ENCODE measurements at regions not wholly inside any gene's neighbourhood (a gene's known extent, or its start where the extent isn't known, plus 50 kb on each side); places are given as distances from the start of the nearest gene placed in this dataset.

DNA sequence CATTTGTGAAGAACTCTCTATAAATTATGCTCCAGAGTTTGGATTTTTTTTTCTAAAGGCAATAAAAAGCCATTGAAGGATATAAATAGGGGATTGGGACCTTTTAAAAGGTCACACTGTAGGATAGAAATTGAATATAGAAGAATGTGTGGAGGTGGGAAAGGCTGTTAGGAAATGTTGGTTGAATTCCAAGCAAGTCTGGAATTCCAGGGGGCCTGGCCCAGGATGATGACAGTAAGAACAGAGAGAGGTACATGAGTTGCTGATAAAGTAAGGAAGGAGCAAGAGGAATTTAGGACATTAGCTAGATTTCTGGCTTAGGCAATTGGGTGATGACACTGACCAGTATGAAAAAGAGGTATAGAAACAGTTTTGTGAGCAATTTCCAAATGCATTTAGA is 95.4 kb upstream of the USP38 start:
- TF ChIP-seq, protein P1, sequence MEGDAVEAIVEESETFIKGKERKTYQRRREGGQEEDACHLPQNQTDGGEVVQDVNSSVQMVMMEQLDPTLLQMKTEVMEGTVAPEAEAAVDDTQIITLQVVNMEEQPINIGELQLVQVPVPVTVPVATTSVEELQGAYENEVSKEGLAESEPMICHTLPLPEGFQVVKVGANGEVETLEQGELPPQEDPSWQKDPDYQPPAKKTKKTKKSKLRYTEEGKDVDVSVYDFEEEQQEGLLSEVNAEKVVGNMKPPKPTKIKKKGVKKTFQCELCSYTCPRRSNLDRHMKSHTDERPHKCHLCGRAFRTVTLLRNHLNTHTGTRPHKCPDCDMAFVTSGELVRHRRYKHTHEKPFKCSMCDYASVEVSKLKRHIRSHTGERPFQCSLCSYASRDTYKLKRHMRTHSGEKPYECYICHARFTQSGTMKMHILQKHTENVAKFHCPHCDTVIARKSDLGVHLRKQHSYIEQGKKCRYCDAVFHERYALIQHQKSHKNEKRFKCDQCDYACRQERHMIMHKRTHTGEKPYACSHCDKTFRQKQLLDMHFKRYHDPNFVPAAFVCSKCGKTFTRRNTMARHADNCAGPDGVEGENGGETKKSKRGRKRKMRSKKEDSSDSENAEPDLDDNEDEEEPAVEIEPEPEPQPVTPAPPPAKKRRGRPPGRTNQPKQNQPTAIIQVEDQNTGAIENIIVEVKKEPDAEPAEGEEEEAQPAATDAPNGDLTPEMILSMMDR (IDR thresholded peaks at IDR 0.05 in 4 of 5, conservative IDR thresholded peaks at IDR 0.05 in 1 of 5): no peak
- no peak for TF ChIP-seq POLR2A (IDR thresholded peaks at IDR 0.05)

All from gastrocnemius medialis (tissue), 4 donors.